ENCODE measurements at regions not wholly inside any gene's neighbourhood (a gene's known extent, or its start where the extent isn't known, plus 50 kb on each side); places are given as distances from the start of the nearest gene placed in this dataset.

DNA sequence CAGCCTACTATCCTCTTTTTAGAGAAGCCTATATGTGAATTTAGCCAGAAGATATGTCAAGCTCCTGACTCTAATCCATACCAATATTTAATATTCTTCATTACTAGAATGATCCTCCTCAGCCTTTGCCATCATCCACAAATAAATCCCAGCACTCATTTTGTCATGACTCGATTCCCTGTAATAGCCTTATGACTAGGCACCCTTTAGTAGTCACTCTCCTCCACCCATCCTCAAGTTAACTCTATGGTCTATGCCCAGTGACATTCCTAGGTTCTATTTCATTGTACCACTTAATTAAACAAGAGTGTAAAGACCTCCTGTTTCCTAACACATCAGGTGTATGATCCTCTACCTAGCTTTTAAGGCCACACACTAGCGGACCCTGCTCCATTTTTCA is 450.4 kb upstream of the CITED2 start:
- Histone ChIP-seq H3K27me3 (ENCODE audit: control insufficient read depth in 1 of 2, insufficient read depth in 2 of 2, low read length in 1 of 2) (no peaks in the 10 kb centered on the region), H3K4me1 (ENCODE audit: control insufficient read depth in 1 of 2, insufficient read depth in 2 of 2, low read length in 2 of 2) (peaks cover 0 to 2% of the 10 kb centered on the region in 2 donors), H3K4me3 (ENCODE audit: low read length in 2 of 2) (no peak overlapping the region), H3K27ac (ENCODE audit: low read depth in 1 of 2, low read length in 2 of 2) (no peak overlapping the region), H3K9me3 (ENCODE audit: control insufficient read depth, low read length) (no peaks in the 10 kb centered on the region), H3K36me3 (ENCODE audit: control insufficient read depth in 1 of 2, insufficient read depth in 2 of 2, low read length in 1 of 2) (no peaks in the 10 kb centered on the region)
- WGBS, 2 donors = 96 to 98% methylated on average over 2 of the region's 2 CpGs
- DNase-seq (no peak), ATAC-seq (ENCODE audit: low FRiP score) (no peak)
- intact Hi-C loops (cut with DNase I) = no loop called here

DNA sequence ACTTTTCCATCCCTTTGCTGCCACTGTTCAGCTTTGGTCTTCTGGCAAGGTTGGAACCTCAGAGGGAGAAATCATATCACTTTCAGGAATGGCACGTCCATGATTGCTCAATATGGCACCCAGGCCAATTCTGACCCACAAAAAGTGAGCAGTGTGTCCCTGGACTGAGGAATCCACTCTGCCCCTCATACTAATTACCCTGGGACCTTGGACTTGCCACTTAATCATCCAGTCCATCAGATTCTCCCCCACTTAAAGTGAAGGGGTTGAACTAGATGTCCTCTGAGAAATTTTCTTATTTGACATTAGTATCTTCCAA is 449.3 kb upstream of the CITED2 start:
- Histone ChIP-seq H3K27me3 (ENCODE audit: control insufficient read depth in 1 of 2, insufficient read depth in 2 of 2, low read length in 1 of 2) (no peaks in the 10 kb centered on the region), H3K36me3 (ENCODE audit: control insufficient read depth in 1 of 2, insufficient read depth in 2 of 2, low read length in 1 of 2) (no peaks in the 10 kb centered on the region), H3K9me3 (ENCODE audit: control insufficient read depth, low read length) (no peaks in the 10 kb centered on the region), H3K27ac (ENCODE audit: low read depth in 1 of 2, low read length in 2 of 2) (no peak overlapping the region), H3K4me3 (ENCODE audit: low read length in 2 of 2) (no peak overlapping the region), H3K4me1 (ENCODE audit: control insufficient read depth in 1 of 2, insufficient read depth in 2 of 2, low read length in 2 of 2) (peaks cover 0 to 2% of the 10 kb centered on the region in 2 donors)
- 91 to 92% methylated on average over 1 of the region's 1 CpG for WGBS, 2 donors
- no peak for ATAC-seq (ENCODE audit: low FRiP score)
- DNase-seq = no peak
- intact Hi-C loops (cut with DNase I) = no loop called here

DNA sequence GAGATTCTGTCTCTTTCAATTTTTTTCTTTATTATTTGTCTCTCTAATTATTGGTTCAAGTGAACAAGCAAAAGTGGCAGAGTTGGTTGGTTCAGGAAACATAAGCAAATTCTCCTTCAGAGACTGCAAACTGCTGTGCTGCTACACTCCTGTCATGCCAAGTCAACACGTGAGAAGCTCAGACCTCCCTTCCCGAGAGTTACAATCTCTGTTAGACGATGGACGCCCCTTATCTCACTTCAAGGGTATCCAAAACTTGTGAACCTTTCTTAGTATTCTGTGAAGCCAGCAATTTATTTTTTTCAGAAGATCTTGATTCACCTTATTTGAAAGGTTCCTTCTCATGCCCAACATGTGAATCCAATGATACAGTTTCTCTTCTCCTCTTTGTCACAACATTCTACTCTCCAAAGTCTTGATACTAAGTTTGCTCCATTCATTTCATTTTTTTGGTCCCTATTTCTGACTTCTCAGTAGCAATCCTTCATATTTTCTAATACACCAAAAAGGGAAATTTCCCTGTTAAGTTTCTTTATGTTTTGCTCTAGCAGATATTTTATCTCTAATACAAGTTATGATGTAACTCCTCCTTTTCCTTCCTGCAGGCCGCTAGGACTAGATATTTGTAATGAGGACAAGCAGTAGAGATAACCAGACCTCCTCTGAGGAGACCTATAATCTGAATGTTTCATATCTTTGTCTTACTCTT is 448.8 kb upstream of the CITED2 start:
- no peak for DNase-seq
- H3K36me3 ChIP-seq (ENCODE audit: control insufficient read depth in 1 of 2, insufficient read depth in 2 of 2, low read length in 1 of 2) = no peaks in the 10 kb centered on the region
- H3K4me1 ChIP-seq (ENCODE audit: control insufficient read depth in 1 of 2, insufficient read depth in 2 of 2, low read length in 2 of 2) = peaks cover 0 to 2% of the 10 kb centered on the region in 2 donors
- H3K27ac ChIP-seq (ENCODE audit: low read depth in 1 of 2, low read length in 2 of 2) = no peak overlapping the region
- H3K27me3 ChIP-seq (ENCODE audit: control insufficient read depth in 1 of 2, insufficient read depth in 2 of 2, low read length in 1 of 2) = no peaks in the 10 kb centered on the region
- no peak overlapping the region for H3K4me3 ChIP-seq (ENCODE audit: low read length in 2 of 2)
- intact Hi-C loops (cut with DNase I) = no loop called here
- WGBS, 2 donors = 67 to 76% methylated on average over 5 of the region's 5 CpGs
- ATAC-seq (ENCODE audit: low FRiP score) = no peak
- no peaks in the 10 kb centered on the region for H3K9me3 ChIP-seq (ENCODE audit: control insufficient read depth, low read length)

DNA sequence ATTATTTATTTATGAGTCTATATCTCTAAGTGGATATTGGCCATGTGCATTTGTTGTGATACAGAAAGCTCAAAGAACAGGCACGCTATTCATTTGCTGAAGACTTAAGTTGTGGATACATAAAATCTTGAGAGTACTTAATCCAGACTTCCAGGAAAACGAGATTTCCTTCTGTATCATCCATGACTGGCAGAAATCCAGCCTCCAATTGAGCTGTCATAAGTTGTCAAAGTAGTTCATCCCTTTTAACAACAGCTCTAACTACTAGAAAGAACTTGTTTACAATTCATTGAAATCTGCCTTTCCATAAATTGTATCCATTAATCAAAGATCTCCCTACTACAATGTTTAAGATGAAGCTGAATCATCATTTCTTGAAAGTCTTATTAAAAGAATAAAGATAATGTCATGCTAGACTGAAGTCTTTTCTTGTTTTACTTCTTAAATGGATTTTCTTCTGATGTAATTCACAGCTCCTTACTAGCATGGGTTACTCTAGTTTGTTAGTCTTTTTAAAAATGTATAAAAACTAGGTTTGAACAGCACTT is 447.3 kb upstream of the CITED2 start:
- 90 to 91% methylated on average over 2 of the region's 2 CpGs for WGBS, 2 donors

DNA sequence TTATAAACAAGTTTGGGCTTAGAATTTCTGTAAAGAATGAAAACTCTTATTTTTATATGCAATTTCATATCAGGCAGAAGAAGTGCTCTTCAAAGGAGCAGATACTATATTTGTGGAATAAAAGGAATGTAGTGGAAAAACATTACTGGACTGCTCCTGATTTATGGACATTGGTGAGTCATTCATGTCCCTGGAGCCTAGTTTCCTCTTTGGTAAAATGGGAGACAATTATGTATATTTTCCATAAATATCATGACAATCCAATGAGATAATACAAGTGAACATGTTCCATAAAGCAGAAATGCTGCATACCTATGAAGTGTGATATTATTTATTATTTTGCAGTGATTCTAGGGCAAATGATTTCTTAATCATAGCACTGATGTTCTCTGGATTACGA is 445.8 kb upstream of the CITED2 start:
- Histone ChIP-seq H3K4me3 (ENCODE audit: low read length in 2 of 2) (no peak overlapping the region), H3K36me3 (ENCODE audit: control insufficient read depth in 1 of 2, insufficient read depth in 2 of 2, low read length in 1 of 2) (no peaks in the 10 kb centered on the region), H3K9me3 (ENCODE audit: control insufficient read depth, low read length) (no peaks in the 10 kb centered on the region), H3K27ac (ENCODE audit: low read depth in 1 of 2, low read length in 2 of 2) (no peak overlapping the region), H3K4me1 (ENCODE audit: control insufficient read depth in 1 of 2, insufficient read depth in 2 of 2, low read length in 2 of 2) (peaks cover 0 to 2% of the 10 kb centered on the region in 2 donors), H3K27me3 (ENCODE audit: control insufficient read depth in 1 of 2, insufficient read depth in 2 of 2, low read length in 1 of 2) (no peaks in the 10 kb centered on the region)
- intact Hi-C loops (cut with DNase I) = no loop called here
- DNase-seq (no peak), ATAC-seq (ENCODE audit: low FRiP score) (no peak)
- WGBS, 2 donors = 32 to 38% methylated on average over 1 of the region's 1 CpG

More for the DNA sequence above, 447.3 kb upstream of the CITED2 start:
- H3K36me3 ChIP-seq (ENCODE audit: control insufficient read depth in 1 of 2, insufficient read depth in 2 of 2, low read length in 1 of 2) = no peaks in the 10 kb centered on the region
- DNase-seq = no peak
- H3K4me1 ChIP-seq (ENCODE audit: control insufficient read depth in 1 of 2, insufficient read depth in 2 of 2, low read length in 2 of 2) = peaks cover 0 to 2% of the 10 kb centered on the region in 2 donors
- intact Hi-C loops (cut with DNase I) = no loop called here
- H3K27ac ChIP-seq (ENCODE audit: low read depth in 1 of 2, low read length in 2 of 2) = no peak overlapping the region
- no peaks in the 10 kb centered on the region for H3K27me3 ChIP-seq (ENCODE audit: control insufficient read depth in 1 of 2, insufficient read depth in 2 of 2, low read length in 1 of 2)
- H3K9me3 ChIP-seq (ENCODE audit: control insufficient read depth, low read length) = no peaks in the 10 kb centered on the region
- no peak overlapping the region for H3K4me3 ChIP-seq (ENCODE audit: low read length in 2 of 2)
- ATAC-seq (ENCODE audit: low FRiP score) = no peak

DNA sequence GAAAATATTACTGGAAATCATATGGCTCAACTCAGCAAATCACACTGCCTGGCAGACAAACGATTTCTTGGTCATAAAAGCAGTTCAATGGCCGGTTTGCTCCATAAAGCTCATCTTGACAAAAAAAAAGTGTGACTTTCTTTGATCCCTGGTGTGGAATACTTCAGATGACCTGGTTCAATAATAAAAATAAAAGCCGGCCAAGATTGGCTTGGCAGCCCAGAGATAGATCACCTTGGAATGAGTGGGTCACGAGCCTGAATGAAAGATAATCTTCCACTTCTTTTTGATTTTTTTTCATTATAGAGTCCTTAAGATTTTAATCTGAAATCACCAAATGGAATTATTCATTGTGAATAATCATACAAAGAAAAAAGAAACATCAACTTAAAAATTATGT is 445.3 kb upstream of the CITED2 start:
- Histone ChIP-seq H3K36me3 (ENCODE audit: control insufficient read depth in 1 of 2, insufficient read depth in 2 of 2, low read length in 1 of 2) (no peaks in the 10 kb centered on the region), H3K4me1 (ENCODE audit: control insufficient read depth in 1 of 2, insufficient read depth in 2 of 2, low read length in 2 of 2) (peaks cover 0 to 2% of the 10 kb centered on the region in 2 donors), H3K27ac (ENCODE audit: low read depth in 1 of 2, low read length in 2 of 2) (no peak overlapping the region), H3K27me3 (ENCODE audit: control insufficient read depth in 1 of 2, insufficient read depth in 2 of 2, low read length in 1 of 2) (no peaks in the 10 kb centered on the region), H3K9me3 (ENCODE audit: control insufficient read depth, low read length) (no peaks in the 10 kb centered on the region), H3K4me3 (ENCODE audit: low read length in 2 of 2) (no peak overlapping the region)
- WGBS, 2 donors = 62 to 70% methylated on average over 4 of the region's 4 CpGs
- DNase-seq = no peak
- intact Hi-C loops (cut with DNase I) = loop anchor here in 1 of 2 donors (5.0 kb wide), 1 partner anchor 442 kb away; no protein-coding TSS in a partner anchor
- no peak for ATAC-seq (ENCODE audit: low FRiP score)

DNA sequence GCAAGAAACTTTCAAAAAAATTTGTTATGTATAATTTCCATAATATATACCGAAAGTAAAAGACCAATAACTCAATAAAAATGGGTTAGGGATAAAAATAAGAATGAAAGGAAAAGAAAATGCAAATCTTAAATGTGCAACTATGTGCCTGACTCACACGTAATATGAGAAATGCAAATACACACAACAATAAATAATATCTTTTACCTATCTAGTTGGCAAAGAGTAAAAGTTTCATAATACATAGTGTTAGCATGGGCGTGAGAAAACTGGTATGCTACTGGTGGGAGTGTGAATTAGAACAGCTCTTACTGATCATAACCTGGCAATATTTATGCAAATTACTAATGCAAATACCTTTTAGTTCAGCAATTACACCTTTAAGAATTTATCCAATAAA is 438.5 kb upstream of the CITED2 start:
- 94 to 95% methylated on average over 3 of the region's 3 CpGs for WGBS, 2 donors
- ATAC-seq (ENCODE audit: low FRiP score) = no peak
- intact Hi-C loops (cut with DNase I) = no loop called here

DNA sequence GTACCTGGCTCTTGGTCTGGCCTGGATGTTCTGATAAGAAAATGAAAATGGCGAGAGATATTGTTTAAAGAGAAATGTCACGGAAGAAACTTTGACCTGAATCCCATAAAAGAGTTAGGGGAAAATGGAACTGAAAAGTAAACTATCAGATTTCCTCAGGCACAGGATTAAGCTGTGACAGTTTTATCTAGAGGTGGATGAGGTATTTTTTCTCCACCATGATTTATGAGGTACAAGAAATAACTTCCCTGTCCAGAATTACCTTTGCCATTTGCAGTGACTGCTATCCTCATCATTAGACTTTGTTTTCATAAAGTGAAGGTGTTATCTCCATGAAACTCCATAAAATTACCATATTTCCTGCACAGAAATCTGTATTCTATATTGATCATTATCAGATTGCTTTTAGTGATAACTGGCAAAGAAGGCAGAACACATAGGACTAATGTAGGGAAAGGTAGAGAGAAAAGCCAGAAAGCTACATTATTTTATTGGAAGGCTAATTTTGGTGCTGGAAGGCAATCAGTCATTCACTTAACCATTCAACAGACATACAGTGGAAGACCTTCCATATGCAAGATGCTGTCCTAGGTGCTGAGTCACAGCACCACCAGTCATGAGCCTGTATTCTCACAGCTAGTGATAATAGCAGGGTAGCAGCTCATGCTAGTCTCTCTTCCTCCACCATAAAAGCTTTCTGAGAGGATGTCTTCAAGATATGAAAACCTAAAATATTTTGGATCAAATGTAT is 427.3 kb upstream of the CITED2 start:
- H3K27me3 ChIP-seq (ENCODE audit: control insufficient read depth in 1 of 2, insufficient read depth in 2 of 2, low read length in 1 of 2) = no peaks in the 10 kb centered on the region
- ATAC-seq (ENCODE audit: low FRiP score) = no peak
- H3K36me3 ChIP-seq (ENCODE audit: control insufficient read depth in 1 of 2, insufficient read depth in 2 of 2, low read length in 1 of 2) = no peaks in the 10 kb centered on the region
- no peaks in the 10 kb centered on the region for H3K9me3 ChIP-seq (ENCODE audit: control insufficient read depth, low read length)
- no peaks in the 10 kb centered on the region for H3K4me1 ChIP-seq (ENCODE audit: control insufficient read depth in 1 of 2, insufficient read depth in 2 of 2, low read length in 2 of 2)
- H3K4me3 ChIP-seq (ENCODE audit: low read length in 2 of 2) = no peak overlapping the region
- intact Hi-C loops (cut with DNase I) = no loop called here
- 93 to 96% methylated on average over 2 of the region's 2 CpGs for WGBS, 2 donors
- no peak overlapping the region for H3K27ac ChIP-seq (ENCODE audit: low read depth in 1 of 2, low read length in 2 of 2)
- DNase-seq = no peak

More for the DNA sequence above, 438.5 kb upstream of the CITED2 start:
- no peaks in the 10 kb centered on the region for H3K9me3 ChIP-seq (ENCODE audit: control insufficient read depth, low read length)
- no peak for DNase-seq
- H3K27ac ChIP-seq (ENCODE audit: low read depth in 1 of 2, low read length in 2 of 2) = no peak overlapping the region
- H3K4me3 ChIP-seq (ENCODE audit: low read length in 2 of 2) = no peak overlapping the region
- H3K4me1 ChIP-seq (ENCODE audit: control insufficient read depth in 1 of 2, insufficient read depth in 2 of 2, low read length in 2 of 2) = no peaks in the 10 kb centered on the region
- H3K27me3 ChIP-seq (ENCODE audit: control insufficient read depth in 1 of 2, insufficient read depth in 2 of 2, low read length in 1 of 2) = no peaks in the 10 kb centered on the region
- H3K36me3 ChIP-seq (ENCODE audit: control insufficient read depth in 1 of 2, insufficient read depth in 2 of 2, low read length in 1 of 2) = no peaks in the 10 kb centered on the region

DNA sequence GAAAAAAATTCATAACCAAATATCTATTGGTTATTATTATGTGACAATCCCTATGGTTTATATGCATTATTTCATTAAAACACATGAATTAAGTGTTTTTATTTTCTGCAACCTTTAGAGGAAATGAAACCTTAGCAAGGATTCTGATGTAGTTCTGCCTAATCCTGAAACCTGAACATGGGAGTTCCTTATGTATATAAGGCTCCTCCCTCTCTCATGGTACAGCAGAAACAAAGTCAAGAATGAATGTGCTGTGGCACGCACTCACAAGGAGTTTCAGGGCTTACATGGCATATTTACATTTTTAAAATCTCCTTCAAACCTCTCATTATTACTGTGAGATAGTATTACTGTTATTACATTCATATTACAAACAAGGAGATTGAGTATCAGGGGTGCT is 426.4 kb upstream of the CITED2 start:
- Histone ChIP-seq H3K27ac (ENCODE audit: low read depth in 1 of 2, low read length in 2 of 2) (no peak overlapping the region), H3K27me3 (ENCODE audit: control insufficient read depth in 1 of 2, insufficient read depth in 2 of 2, low read length in 1 of 2) (no peaks in the 10 kb centered on the region), H3K36me3 (ENCODE audit: control insufficient read depth in 1 of 2, insufficient read depth in 2 of 2, low read length in 1 of 2) (no peaks in the 10 kb centered on the region), H3K4me3 (ENCODE audit: low read length in 2 of 2) (no peak overlapping the region), H3K4me1 (ENCODE audit: control insufficient read depth in 1 of 2, insufficient read depth in 2 of 2, low read length in 2 of 2) (no peaks in the 10 kb centered on the region), H3K9me3 (ENCODE audit: control insufficient read depth, low read length) (no peaks in the 10 kb centered on the region)
- DNase-seq (no peak), ATAC-seq (ENCODE audit: low FRiP score) (no peak)
- intact Hi-C loops (cut with DNase I) = no loop called here
- 86 to 87% methylated on average over 1 of the region's 1 CpG for WGBS, 2 donors
